H1 (cell line): ENCODE measurements at regions not wholly inside any gene's neighbourhood (a gene's known extent, or its start where the extent isn't known, plus 50 kb on each side); places are given as distances from the start of the nearest gene placed in this dataset.

Experiments
- JUN ChIP-seq: IDR thresholded peaks from 2 replicates; pipeline ENCODE4 v1.6.1; 2011; ENCODE audit warnings: low read depth, mild to moderate bottlenecking, improper control_type of control experiment, low read length
- NRF1 ChIP-seq: IDR thresholded peaks from 2 replicates; pipeline ENCODE4 v1.6.1; 2011; ENCODE audit warnings: mild to moderate bottlenecking, low read depth, low read length, improper control_type of control experiment
- PHF8 ChIP-seq: fragments of 200-600 bp; sonication (generic); conservative IDR thresholded peaks from 2 replicates; pipeline ENCODE4 v1.7.1; 2012; ENCODE audit warnings: low read depth, mild to moderate bottlenecking, inconsistent platforms, low read length, moderate library complexity
- TF ChIP-seq, protein P1 (sequence below): fragments of 300-600 bp; sonication (generic); IDR thresholded peaks from 2 replicates; pipeline ENCODE4 v1.7.1; 2012; ENCODE audit warnings: low read length, moderate library complexity, mild to moderate bottlenecking, inconsistent platforms; ENCODE audit not compliant: insufficient replicate concordance
- TF ChIP-seq, protein P2 (sequence below), 3 experiments: IDR thresholded peaks; 1 replicate in 2 of 3; 2 replicates in 1 of 3; pipeline versions ENCODE4 v1.5.1 to v1.6.1; 2011; ENCODE audit warnings: low read length in 3 of 3, mild to moderate bottlenecking in 3 of 3, inconsistent platforms in 2 of 3, low read depth in 1 of 3, moderate library complexity in 1 of 3; ENCODE audit not compliant: insufficient read depth in 1 of 3; ENCODE audit errors: control extremely low read depth in 1 of 3

DNA sequence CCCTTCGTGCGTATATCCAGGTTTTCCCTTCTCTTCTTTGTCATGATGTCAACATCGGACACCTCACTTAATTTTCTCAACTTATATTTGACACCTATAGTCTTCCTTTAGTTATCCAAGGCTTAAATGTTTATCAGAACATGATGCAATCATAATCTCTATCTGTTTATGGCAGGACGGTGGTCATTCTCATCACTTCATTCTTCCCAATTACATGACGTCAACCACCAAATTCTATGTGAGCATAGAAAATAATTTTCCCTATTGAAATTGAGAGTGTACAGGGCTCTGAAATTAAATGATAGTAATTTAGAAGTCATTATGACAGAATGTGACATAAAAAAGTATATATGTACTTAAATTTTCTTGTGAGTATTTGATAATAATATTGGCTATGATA is 345.4 kb downstream of the CDH9 start (continued):
- TF ChIP-seq, protein P1, sequence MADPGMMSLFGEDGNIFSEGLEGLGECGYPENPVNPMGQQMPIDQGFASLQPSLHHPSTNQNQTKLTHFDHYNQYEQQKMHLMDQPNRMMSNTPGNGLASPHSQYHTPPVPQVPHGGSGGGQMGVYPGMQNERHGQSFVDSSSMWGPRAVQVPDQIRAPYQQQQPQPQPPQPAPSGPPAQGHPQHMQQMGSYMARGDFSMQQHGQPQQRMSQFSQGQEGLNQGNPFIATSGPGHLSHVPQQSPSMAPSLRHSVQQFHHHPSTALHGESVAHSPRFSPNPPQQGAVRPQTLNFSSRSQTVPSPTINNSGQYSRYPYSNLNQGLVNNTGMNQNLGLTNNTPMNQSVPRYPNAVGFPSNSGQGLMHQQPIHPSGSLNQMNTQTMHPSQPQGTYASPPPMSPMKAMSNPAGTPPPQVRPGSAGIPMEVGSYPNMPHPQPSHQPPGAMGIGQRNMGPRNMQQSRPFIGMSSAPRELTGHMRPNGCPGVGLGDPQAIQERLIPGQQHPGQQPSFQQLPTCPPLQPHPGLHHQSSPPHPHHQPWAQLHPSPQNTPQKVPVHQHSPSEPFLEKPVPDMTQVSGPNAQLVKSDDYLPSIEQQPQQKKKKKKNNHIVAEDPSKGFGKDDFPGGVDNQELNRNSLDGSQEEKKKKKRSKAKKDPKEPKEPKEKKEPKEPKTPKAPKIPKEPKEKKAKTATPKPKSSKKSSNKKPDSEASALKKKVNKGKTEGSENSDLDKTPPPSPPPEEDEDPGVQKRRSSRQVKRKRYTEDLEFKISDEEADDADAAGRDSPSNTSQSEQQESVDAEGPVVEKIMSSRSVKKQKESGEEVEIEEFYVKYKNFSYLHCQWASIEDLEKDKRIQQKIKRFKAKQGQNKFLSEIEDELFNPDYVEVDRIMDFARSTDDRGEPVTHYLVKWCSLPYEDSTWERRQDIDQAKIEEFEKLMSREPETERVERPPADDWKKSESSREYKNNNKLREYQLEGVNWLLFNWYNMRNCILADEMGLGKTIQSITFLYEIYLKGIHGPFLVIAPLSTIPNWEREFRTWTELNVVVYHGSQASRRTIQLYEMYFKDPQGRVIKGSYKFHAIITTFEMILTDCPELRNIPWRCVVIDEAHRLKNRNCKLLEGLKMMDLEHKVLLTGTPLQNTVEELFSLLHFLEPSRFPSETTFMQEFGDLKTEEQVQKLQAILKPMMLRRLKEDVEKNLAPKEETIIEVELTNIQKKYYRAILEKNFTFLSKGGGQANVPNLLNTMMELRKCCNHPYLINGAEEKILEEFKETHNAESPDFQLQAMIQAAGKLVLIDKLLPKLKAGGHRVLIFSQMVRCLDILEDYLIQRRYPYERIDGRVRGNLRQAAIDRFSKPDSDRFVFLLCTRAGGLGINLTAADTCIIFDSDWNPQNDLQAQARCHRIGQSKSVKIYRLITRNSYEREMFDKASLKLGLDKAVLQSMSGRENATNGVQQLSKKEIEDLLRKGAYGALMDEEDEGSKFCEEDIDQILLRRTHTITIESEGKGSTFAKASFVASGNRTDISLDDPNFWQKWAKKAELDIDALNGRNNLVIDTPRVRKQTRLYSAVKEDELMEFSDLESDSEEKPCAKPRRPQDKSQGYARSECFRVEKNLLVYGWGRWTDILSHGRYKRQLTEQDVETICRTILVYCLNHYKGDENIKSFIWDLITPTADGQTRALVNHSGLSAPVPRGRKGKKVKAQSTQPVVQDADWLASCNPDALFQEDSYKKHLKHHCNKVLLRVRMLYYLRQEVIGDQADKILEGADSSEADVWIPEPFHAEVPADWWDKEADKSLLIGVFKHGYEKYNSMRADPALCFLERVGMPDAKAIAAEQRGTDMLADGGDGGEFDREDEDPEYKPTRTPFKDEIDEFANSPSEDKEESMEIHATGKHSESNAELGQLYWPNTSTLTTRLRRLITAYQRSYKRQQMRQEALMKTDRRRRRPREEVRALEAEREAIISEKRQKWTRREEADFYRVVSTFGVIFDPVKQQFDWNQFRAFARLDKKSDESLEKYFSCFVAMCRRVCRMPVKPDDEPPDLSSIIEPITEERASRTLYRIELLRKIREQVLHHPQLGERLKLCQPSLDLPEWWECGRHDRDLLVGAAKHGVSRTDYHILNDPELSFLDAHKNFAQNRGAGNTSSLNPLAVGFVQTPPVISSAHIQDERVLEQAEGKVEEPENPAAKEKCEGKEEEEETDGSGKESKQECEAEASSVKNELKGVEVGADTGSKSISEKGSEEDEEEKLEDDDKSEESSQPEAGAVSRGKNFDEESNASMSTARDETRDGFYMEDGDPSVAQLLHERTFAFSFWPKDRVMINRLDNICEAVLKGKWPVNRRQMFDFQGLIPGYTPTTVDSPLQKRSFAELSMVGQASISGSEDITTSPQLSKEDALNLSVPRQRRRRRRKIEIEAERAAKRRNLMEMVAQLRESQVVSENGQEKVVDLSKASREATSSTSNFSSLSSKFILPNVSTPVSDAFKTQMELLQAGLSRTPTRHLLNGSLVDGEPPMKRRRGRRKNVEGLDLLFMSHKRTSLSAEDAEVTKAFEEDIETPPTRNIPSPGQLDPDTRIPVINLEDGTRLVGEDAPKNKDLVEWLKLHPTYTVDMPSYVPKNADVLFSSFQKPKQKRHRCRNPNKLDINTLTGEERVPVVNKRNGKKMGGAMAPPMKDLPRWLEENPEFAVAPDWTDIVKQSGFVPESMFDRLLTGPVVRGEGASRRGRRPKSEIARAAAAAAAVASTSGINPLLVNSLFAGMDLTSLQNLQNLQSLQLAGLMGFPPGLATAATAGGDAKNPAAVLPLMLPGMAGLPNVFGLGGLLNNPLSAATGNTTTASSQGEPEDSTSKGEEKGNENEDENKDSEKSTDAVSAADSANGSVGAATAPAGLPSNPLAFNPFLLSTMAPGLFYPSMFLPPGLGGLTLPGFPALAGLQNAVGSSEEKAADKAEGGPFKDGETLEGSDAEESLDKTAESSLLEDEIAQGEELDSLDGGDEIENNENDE: no peak
- TF ChIP-seq, protein P2, sequence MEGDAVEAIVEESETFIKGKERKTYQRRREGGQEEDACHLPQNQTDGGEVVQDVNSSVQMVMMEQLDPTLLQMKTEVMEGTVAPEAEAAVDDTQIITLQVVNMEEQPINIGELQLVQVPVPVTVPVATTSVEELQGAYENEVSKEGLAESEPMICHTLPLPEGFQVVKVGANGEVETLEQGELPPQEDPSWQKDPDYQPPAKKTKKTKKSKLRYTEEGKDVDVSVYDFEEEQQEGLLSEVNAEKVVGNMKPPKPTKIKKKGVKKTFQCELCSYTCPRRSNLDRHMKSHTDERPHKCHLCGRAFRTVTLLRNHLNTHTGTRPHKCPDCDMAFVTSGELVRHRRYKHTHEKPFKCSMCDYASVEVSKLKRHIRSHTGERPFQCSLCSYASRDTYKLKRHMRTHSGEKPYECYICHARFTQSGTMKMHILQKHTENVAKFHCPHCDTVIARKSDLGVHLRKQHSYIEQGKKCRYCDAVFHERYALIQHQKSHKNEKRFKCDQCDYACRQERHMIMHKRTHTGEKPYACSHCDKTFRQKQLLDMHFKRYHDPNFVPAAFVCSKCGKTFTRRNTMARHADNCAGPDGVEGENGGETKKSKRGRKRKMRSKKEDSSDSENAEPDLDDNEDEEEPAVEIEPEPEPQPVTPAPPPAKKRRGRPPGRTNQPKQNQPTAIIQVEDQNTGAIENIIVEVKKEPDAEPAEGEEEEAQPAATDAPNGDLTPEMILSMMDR (IDR thresholded peaks at IDR 0.05; ENCODE audit: control extremely low read depth in 1 of 3, insufficient read depth in 1 of 3, low read depth in 1 of 3, low read length in 3 of 3): no peak
- TF ChIP-seq JUN (no peak), NRF1 (no peak), PHF8 (no peak)
